Choroid plexus epithelial cell (primary cell): ENCODE measurements at regions not wholly inside any gene's neighbourhood (a gene's known extent, or its start where the extent isn't known, plus 50 kb on each side); places are given as distances from the start of the nearest gene placed in this dataset.

Experiments
- DNase-seq: peaks from one replicate; pipeline ENCODE4 v3.0.0-alpha.2; 2010; ENCODE audit warnings: low read depth
- H3K4me3 ChIP-seq: 2 replicates; pipeline ENCODE4 v1.5.1; 2011; ENCODE audit warnings: low read depth, mild to moderate bottlenecking, control low read depth, low read length, moderate library complexity
- TF ChIP-seq, protein P1 (sequence below): conservative IDR thresholded peaks from 2 replicates; pipeline ENCODE4 v1.5.1; 2011; ENCODE audit warnings: low read depth, mild to moderate bottlenecking, control low read depth, inconsistent platforms, low read length, moderate library complexity

DNA sequence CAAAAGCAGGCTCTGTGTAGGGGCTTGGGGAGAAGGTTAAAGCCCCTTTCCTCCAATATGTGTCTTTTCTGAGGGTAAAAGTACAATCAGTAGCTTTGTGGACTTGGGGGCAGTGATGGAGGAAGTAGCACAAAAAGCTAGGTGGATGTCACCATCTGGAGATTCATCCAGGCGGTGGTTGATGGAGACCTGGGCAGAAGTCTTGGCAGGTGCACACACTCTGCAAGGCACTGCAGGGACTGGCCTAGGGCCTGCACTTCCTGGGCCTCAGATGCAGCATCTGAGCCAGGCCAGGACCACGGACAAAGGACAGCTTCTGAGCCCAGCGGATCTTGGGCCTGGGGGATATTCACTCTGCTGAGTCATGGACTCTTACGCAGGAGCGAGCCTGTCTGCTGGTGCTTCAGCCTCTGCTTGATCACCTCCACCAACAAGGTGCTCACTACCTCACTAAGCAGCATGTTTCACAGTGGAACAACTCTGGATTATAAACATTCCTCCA lies 391.1 kb downstream of the TNS1 start:
- no peak overlapping the region for H3K4me3 ChIP-seq
- no peak for DNase-seq
- TF ChIP-seq, protein P1, sequence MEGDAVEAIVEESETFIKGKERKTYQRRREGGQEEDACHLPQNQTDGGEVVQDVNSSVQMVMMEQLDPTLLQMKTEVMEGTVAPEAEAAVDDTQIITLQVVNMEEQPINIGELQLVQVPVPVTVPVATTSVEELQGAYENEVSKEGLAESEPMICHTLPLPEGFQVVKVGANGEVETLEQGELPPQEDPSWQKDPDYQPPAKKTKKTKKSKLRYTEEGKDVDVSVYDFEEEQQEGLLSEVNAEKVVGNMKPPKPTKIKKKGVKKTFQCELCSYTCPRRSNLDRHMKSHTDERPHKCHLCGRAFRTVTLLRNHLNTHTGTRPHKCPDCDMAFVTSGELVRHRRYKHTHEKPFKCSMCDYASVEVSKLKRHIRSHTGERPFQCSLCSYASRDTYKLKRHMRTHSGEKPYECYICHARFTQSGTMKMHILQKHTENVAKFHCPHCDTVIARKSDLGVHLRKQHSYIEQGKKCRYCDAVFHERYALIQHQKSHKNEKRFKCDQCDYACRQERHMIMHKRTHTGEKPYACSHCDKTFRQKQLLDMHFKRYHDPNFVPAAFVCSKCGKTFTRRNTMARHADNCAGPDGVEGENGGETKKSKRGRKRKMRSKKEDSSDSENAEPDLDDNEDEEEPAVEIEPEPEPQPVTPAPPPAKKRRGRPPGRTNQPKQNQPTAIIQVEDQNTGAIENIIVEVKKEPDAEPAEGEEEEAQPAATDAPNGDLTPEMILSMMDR, result no peak

DNA sequence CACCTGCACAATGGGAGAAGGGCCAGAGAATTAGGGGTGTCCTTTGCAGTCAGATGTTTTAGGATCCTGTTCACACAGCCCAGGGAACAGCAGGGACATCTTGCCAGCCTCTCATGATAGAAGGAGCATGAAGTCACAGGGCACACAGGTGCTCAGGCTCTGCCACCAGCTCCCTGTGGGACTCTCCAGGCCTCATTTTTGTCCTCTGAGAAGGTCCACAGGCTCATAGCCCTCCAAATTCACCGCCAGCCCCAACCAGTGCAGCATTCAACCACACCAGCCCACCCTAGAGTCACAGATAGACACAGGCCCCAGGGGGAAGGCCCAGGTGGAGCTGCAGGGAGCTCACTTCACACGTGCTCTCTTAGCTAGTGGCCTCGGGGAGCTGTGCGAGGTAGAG lies 391.7 kb downstream of the TNS1 start:
- no peak for DNase-seq
- TF ChIP-seq, protein P1, result no peak
- no peak overlapping the region for H3K4me3 ChIP-seq

DNA sequence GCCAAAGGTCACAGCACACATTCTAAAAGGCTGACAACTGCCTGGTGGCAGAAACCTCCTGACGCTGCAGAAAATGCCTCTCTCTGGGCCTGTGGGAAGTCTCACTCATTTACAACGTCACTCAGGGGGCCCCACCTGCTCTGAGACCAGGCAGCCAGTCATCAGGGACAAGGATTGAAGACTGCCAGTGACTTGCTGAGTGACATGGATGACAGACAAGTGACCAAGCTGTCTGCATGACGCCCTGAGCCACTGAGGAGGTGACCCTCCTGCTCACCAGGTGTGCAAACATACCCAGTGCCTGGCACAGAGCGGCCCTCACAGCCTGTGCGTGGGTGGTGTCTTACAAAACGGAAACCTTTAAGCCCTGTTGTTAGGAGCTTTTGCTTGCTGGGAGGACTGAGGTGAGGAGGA lies 392.4 kb downstream of the TNS1 start:
- no peak overlapping the region for H3K4me3 ChIP-seq
- TF ChIP-seq, protein P1, result no peak
- no peak for DNase-seq

DNA sequence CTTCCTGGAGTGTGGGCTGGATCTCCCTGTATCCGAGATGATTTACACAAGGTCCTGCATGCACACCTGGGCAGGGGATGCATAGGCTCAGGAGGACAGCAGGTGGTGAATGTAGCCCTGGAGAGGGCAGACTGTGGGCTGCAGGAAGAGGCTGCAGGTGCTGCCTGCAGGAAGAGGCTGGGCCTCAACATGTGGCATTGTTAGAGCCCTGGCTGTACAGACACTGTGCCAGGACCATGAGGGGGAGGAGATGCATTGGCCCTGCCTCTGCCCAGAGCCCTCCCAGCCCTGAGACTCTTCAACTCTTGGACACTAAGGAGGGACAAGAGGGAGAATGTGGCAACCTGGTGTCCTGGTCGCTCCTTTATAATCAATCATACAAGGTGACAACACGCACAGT lies 392.8 kb downstream of the TNS1 start:
- TF ChIP-seq, protein P1, result no peak
- H3K4me3 ChIP-seq, result no peak overlapping the region
- no peak for DNase-seq

DNA sequence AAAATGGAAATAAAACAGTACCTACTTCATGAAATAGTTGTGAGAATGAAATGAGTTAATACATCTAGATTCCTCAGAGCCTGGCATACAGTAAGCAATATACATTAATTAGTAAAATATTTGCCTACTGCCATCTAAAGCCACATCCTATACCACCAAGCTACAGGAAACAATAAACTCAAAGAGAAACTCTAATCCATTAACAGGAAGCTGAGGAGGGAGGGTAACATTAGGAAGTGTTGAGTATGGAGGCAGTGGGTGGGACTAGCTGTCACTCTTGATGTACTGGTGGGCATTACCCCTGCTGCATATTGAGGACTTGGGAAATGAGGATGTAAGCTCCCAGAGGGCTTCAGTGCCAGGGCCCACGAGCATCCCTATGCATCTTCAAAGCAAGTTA lies 396.5 kb downstream of the TNS1 start:
- no peak for DNase-seq
- no peak overlapping the region for H3K4me3 ChIP-seq
- TF ChIP-seq, protein P1, result no peak

DNA sequence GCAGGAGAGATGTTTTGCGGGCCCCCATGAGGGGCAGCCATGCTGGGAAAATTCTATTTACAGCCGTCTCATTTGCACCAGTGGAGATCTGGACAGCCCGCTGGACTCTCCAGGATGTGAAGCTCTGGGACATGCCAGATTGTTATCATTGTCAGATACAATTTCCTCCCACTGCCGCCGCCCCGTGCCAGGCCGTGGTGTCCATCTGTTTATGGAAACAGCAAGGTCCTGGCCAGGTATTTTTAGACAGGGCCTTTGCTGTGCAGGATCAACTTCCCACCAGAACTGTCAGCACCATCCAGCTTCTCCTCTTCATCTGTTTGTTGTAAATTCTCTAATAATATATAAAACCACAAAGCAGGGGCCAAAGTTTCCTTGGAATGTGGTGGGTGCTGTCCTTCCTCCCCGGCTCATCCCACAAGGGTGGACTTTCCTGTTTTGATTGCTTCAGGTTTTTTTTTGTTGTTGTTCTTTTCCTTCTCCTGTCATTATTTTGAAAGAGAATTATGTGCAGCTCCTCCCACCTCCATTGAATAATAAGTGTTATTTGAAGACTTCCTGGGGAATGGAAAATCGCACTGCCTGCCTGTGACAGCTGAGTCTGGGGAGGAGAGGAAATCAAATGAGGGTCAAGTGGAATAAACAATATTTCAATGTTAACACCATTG lies 398.1 kb downstream of the TNS1 start:
- DNase-seq, result no peak
- TF ChIP-seq, protein P1, result no peak
- no peak overlapping the region for H3K4me3 ChIP-seq

DNA sequence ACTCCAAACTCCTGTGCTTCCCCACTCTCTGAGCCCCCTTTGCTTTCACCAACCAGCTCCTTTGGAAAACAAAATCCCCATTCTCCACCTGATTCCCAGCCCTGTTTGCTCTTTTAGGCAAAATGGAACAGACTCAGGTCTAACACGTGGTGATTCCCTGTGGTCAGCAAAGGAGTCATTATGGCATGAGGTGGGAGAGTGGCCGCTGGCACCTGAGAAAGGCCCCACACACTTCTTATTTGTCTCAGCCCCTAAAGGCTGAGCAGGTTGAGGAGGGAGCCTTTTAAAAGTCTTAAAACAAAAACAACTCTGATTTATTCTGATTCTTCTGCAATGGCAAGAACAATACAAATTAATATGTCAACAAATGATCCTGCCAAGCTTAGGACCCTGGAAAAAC lies 401.2 kb downstream of the TNS1 start:
- no peak overlapping the region for H3K4me3 ChIP-seq
- DNase-seq, result no peak
- TF ChIP-seq, protein P1, result no peak
